HG02759 (cell line): ENCODE measurements at regions not wholly inside any gene's neighbourhood (a gene's known extent, or its start where the extent isn't known, plus 50 kb on each side); places are given as distances from the start of the nearest gene placed in this dataset.
"Not testable (repeated sequence)": the region's sequence is repeated elsewhere in the genome, so short reads cannot be mapped to it uniquely, and the experiment has no call there.

Experiments
- ATAC-seq: cut with Tn5 transposase; IDR thresholded peaks from one replicate; pipeline ENCODE4 v1.9.1; 2021; ENCODE audit warnings: mild to moderate bottlenecking, moderate library complexity; ENCODE audit not compliant: unreplicated experiment

GRCh38 chr10:84571146-84571545 lies 242.8 kb downstream of the CCSER2 start:
- ATAC-seq: no peak

GRCh38 chr10:84574102-84574501 lies 245.7 kb downstream of the CCSER2 start:
- ATAC-seq: no peak

DNA sequence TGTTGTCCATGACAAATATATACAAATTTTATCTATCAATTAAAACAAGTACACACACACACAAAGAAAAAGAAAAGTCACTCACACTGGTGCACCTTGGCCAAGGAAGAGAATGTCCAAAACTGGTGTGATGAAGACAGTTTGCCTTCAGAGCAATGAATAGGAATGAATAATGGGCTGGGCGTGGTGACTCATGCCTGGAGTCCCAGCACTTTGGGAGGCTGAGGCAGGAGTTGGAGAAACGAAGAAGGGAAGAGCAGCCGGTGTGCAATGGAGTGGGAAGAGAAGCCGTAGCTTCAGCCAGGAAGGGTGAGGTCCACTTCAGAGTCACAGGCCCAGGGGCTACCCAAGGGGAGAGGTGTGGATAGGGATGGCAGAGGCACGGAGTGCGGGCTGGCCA lies 253.6 kb downstream of the CCSER2 start:
- ATAC-seq: no peak

GRCh38 chr10:84583501-84583900 lies 255.1 kb downstream of the CCSER2 start:
- ATAC-seq: no peak

- no peak for ATAC-seq
Measured at GRCh38 chr10:84587789-84588188, 259.4 kb downstream of the CCSER2 start.

DNA sequence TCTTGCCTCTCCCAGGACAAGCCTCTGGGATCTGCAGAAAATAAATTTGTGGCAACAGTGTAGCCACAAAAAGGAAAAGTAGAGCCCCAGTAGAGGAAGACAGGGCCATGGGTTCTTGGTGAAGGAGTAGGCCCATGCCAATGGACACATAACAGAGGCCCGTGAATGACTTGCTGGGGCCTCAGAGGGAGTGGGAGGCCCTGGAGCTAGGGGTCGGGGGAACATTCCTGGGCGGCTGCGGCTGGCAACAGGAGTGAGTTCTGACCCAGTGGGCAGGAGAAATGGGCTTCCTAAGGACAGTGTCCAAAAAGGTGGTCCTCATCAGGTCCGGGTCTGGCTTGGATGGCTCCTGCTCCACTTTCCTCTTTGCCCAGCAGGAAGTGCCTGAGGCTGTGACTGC lies 260.0 kb downstream of the CCSER2 start:
- ATAC-seq: no peak

DNA sequence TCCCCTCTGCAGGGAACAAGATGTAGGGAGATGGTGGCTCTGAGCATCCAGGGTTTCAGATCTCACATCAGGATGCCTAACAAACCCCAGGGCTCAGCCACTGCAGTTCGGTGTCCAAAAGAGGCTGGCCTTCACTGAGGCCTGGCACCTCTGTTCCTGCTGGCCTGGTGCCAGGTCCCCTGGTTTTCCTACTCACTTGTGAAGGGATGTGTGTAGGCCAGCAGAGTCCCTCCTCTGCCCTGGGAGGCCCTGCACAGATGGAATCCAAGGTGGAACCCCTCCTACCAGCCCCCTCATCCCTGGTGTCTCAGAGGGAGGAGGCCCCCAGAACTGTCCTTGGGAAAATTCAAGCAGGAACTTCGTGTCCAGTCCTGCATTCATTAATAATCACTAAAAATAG lies 260.6 kb downstream of the CCSER2 start:
- no peak for ATAC-seq

DNA sequence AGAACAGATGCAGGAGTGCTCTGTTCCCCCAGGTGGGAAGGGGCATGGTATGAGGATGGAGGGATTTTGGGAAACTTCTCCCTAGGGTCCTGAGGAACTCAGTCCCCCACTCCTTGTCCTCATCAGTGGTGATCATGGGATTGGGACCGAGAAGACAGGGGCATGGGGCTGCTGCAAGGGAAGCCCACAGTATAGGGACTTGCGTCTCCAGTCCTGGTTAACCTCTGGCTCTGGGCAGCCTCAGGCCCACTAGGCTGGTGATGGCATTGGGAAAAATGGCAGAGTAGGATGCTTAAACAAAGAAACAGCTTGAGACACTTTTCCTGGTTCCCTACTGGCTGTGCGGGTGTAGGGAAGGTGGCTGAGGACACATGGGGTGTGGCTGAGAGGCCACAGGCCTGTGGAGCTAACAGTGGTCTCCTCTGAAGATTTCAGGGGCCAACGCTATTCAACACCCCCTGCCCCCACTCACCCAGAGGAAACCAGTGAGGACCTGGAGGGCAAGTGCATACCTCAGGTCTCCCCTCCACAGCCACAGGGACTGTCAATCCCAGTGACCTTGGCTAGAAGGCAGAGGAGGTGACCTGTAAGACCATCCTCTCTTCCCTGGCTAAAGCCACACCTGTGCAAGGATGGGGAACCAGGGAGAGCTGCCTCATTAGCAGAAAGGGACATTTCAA lies 261.3 kb downstream of the CCSER2 start:
- ATAC-seq: no peak

DNA sequence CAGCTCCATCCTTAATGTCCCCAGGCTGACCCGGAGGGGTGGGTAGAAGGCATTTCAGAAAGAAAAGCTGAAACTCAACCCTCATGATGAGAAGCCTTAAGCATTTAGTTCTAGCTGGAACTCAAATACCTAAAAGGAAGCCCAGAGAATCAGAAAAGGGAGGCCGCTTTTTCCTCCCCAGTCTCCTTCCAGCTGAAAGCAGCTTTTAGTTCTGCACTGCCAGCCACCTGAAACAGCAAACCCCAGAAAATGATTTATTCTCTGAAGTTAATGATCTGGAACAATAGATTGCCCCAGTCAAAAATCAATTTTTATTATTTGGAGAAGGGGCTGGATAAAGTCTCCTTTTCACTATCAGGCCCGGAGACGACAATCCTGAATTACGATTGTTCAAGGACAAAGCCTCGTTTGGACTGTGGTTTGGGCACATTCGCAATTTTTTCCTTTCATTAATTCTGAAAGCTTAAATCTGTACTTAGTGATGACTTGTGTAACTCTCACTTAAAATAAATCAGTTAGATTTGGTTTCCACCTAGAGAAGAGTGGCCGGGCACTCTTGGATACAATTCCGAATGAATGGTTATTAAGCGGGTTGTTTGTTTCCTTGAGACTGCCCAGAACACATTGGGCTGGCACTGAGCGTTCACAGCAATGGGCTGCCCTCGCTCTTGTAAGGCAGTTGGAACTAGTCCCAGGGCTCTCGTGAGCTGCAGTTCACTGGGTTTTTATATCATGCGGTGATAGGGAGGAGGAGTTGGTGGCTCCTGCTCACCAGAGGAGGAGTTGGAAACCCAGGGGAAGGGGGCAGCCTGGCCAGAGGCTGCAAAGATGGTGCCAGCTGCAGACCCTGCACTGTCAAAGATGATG lies 262.2 kb downstream of the CCSER2 start:
- ATAC-seq: no peak

DNA sequence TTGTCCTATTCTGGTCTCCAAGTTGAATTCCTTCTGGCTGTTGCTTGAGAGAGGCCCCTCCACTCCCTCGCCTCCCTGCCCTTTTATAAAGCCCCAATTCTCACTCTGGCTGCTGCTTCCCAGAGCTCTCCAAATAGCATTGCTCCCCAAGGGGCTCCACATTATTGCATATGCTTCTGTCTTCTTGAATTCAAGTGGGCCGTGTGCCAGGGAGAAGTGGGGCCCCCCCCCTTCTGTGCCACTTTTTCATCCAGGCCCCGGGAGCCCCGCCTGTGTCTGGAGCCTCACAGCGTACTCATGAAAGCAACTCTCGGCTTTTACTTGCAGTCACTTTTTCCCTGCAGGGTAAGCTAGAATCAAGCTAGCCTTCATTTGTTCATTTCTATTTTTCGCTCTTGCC lies 265.1 kb downstream of the CCSER2 start:
- no peak for ATAC-seq

GRCh38 chr10:84596585-84596984 lies 268.2 kb downstream of the CCSER2 start:
- ATAC-seq: no peak

DNA sequence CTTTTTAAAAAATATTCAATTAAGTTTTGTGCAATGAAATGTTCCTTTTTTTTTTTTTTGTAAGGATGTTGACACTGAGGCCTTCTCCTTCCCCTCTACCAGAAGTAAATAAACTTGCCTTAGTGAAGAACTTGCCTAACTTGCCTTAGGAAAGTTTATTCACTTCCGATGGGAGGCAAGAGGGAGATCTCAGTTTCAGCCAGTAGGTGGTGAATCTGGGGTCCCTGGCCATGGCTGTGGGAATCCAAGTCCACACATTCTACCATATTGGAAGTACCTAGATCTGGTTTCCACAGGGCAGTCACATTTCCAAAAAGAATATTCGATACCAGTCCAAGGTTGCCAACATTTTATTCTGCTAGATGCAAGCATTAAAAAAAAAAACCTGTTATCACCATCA lies 270.9 kb downstream of the CCSER2 start:
- no peak for ATAC-seq

- ATAC-seq: no peak
Measured at GRCh38 chr10:84600947-84601346, 272.6 kb downstream of the CCSER2 start.

GRCh38 chr10:84602543-84602942 lies 274.2 kb downstream of the CCSER2 start:
- ATAC-seq: not testable (repeated sequence)

DNA sequence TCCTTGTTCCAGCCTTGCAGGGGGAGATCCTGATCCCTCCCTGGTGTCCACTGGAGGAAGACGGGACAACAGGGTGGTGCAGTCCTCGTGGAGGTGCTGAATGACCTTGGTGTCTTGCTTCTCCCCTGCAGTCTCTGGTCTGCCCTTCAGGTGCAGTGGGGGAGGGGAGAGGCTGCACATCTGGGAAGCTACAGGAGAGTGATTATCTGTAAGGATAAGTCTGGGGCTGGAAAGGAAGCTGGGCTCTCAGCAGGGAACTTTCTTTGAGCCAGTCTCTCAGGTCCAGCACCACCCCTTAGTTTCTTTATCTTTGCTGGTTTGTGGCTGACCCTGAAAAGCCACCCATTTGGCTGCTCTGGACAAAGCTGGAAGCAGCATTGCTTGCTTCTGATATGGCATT lies 275.6 kb downstream of the CCSER2 start:
- ATAC-seq: no peak

DNA sequence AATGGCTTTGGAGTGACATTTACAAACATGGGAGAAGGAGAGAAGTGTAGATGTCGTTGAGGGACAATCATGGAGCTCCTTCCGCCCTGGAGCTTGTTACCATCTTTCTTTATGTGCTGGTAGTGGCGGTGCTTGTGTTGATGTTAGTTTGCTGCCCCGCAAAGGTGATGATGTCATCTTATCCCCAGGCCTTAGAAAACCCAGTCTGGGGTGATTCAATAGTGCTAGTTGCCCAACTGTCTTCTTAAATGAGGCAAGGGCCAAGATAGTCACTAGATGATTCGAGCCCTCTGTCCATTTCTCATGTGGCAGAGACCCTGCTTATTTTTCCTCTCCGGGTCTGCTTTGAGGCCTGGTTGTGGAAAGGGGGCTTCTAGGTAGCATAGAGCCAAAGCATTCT lies 277.4 kb downstream of the CCSER2 start:
- no peak for ATAC-seq

- ATAC-seq: no peak
Measured at GRCh38 chr10:84606428-84606827, 278.0 kb downstream of the CCSER2 start.

- no peak for ATAC-seq
Measured at GRCh38 chr10:84607044-84607443, 278.7 kb downstream of the CCSER2 start.

DNA sequence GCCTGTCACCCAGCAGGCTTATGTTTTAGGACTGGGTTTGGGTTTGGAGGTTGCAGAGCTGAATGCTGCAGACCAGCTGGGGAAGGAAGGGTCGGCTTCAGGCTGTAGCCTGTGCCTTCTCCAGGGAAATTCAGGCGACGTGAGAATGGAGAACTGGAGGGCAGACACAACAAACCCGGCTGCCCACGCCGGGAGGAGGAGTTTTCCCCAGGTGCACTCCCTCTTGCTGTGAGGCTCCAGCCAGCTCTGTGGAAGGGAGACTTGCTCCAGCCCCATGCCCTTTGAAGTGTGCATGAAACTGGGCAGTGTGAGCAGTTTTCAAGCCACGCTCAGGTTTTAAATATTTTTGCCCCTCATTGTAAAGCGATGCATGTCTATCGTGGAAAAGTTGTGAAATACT lies 279.1 kb downstream of the CCSER2 start:
- ATAC-seq: no peak

DNA sequence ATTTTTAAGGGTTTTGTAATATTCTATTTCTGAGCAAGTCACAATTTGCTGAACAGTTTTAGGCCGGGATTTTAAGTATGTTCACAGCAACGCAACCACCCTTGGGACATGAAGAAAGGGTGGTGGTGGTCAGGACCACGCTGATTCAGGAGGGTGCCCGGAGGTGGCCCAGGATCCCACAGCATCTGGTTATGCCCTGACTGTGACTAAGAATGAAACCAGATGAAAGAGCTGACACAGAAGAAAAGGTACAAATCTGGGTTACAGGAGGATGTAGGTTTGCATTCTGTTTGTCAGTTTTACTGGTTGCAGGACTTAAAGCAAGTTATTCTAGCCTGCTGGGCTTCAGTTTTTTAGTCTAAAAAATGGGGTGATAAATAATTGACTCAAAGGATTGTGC lies 279.7 kb downstream of the CCSER2 start:
- peak; percentile 73 for ATAC-seq

DNA sequence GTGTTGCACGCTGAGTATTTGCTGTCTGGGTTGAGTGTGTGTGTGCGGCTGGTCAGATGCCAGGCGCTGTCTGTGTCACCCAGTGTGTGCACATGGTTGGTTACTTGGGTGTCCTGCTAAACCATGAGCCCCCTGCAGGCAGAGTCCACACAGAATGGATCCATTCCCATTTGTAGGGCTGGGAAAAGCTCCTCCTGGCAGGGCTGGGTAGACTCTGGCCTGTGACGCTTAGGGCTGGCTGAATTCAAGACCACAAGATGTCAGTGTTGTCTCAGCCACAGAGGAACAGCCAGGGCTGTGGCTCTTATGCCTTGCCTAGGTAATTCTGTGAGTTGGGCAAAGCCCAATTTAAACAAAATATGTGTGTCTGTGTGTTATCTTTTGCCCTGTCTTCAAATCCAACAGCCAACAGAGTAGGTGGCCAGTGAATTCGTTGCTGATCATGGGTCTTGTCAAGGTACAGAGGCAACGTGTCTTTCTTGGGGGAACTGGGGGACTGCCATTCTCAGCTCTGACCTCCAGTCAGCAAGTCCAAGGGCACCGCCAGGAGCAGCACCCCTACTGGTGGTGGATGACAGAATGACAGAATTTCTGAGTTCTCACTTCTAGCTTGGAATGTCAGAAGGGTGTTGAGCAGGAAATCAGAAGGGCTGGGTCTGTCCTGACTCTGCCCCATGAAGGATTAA lies 285.1 kb downstream of the CCSER2 start:
- peak; percentile 70 for ATAC-seq
